Karpas-422 (cell line): ENCODE measurements at regions not wholly inside any gene's neighbourhood (a gene's known extent, or its start where the extent isn't known, plus 50 kb on each side); places are given as distances from the start of the nearest gene placed in this dataset.
"Not testable (repeated sequence)": the region's sequence is repeated elsewhere in the genome, so short reads cannot be mapped to it uniquely, and the experiment has no call there.

Source experiments
- DNase-seq: peaks from one replicate; pipeline ENCODE4 v3.0.0-alpha.2; 2015
- H2AFZ ChIP-seq: fragments of 200-600 bp; sonication (generic); 2 replicates; pipeline ENCODE4 v1.6.1; 2014; ENCODE audit warnings: antibody characterized with exemption, low read length, mixed read lengths
- H3K27ac ChIP-seq: fragments of 200-600 bp; sonication (generic); 2 replicates; pipeline ENCODE4 v1.5.1; 2014; ENCODE audit warnings: mild to moderate bottlenecking, low read length, moderate library complexity
- H3K27me3 ChIP-seq: fragments of 200-600 bp; sonication (generic); 2 replicates; pipeline ENCODE4 v1.6.1; 2014; ENCODE audit warnings: low read length, mixed read lengths
- H3K36me3 ChIP-seq: fragments of 200-600 bp; sonication (generic); 2 replicates; pipeline ENCODE4 v1.6.1; 2014; ENCODE audit warnings: low read length, mixed read lengths; ENCODE audit not compliant: insufficient read depth
- H3K4me1 ChIP-seq: fragments of 200-600 bp; sonication (generic); 2 replicates; pipeline ENCODE4 v1.6.1; 2014; ENCODE audit warnings: mild to moderate bottlenecking, low read length, mixed read lengths
- H3K4me2 ChIP-seq: fragments of 200-600 bp; sonication (generic); 2 replicates; pipeline ENCODE4 v1.6.1; 2014; ENCODE audit warnings: low read length, low read depth, mild to moderate bottlenecking; ENCODE audit not compliant: poor library complexity, severe bottlenecking
- H3K4me3 ChIP-seq: fragments of 200-600 bp; sonication (generic); 2 replicates; pipeline ENCODE4 v1.5.1; 2014; ENCODE audit warnings: mild to moderate bottlenecking, antibody characterized with exemption, low read length, mixed read lengths
- H3K79me2 ChIP-seq: fragments of 200-600 bp; sonication (generic); 2 replicates; pipeline ENCODE4 v1.6.1; 2014; ENCODE audit warnings: mild to moderate bottlenecking, low read length, mixed read lengths
- H3K9ac ChIP-seq: fragments of 200-600 bp; sonication (generic); 2 replicates; pipeline ENCODE4 v1.6.0; 2014; ENCODE audit warnings: low read length
- H3K9me2 ChIP-seq: fragments of 200-600 bp; sonication (generic), shearing (Covaris generic); replicated peaks from 2 replicates; pipeline ENCODE4 v1.6.0; 2014; ENCODE audit warnings: mild to moderate bottlenecking, low read length, moderate library complexity; ENCODE audit not compliant: insufficient read depth
- H3K9me3 ChIP-seq: fragments of 300-700, 200-600 bp; sonication (generic); 2 replicates; pipeline ENCODE4 v1.6.1; 2014; ENCODE audit warnings: low read length, mixed read lengths
- H4K20me1 ChIP-seq: fragments of 200-600 bp; sonication (generic); 2 replicates; pipeline ENCODE4 v1.6.1; 2014; ENCODE audit warnings: mild to moderate bottlenecking, antibody characterized with exemption, low read length, low read depth; ENCODE audit not compliant: insufficient read depth

DNA sequence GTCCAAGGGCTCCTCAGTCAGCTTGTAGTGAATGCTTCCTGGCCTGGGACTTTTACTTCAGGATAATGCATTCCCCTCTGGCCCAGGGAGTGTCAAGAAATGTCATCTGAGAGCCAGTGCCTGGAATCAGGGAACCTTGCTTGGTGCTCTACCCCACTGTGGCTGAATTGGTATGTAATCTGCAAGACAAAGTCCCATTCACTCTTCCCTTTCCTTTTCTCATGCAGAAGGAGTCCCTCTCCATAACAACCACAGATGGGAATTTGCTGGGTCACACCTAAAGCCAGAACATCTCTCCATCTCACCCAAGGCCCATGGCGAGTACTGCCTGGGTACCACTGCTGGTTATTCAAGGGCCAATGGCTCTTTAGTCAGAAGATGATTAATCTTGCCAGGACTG is 89.6 kb upstream of the FOLH1 start:
- H4K20me1 ChIP-seq, DNase-seq, H3K27me3 ChIP-seq, H3K79me2 ChIP-seq, H3K9me2 ChIP-seq, H3K4me3 ChIP-seq, H3K4me2 ChIP-seq, H3K36me3 ChIP-seq, H3K27ac ChIP-seq, H2AFZ ChIP-seq, H3K9ac ChIP-seq, H3K9me3 ChIP-seq, H3K4me1 ChIP-seq: not testable (repeated sequence)

DNA sequence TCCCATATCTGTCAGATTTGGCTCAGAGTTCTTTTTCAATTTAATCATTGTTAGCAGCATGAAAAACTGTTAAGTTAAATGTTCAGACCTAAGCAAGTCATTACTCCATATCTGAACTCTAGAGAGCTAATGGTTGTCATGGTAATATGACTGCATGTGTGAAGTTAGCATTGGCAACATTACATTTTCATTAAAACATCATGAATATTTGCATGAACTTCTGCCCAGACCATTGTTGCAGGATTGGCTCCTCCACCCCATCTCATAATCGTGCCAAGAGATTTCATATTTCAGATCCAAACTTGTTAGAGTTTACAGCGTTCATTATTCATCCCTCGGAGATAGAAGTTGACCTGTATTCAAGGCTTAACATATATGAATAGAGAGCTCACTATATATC is 75.5 kb upstream of the FOLH1 start:
- H3K9me2 ChIP-seq, H3K9me3 ChIP-seq, H3K4me3 ChIP-seq, DNase-seq, H3K9ac ChIP-seq, H4K20me1 ChIP-seq, H3K4me2 ChIP-seq, H3K79me2 ChIP-seq, H3K27ac ChIP-seq, H3K4me1 ChIP-seq, H2AFZ ChIP-seq, H3K27me3 ChIP-seq, H3K36me3 ChIP-seq: not testable (repeated sequence)

DNA sequence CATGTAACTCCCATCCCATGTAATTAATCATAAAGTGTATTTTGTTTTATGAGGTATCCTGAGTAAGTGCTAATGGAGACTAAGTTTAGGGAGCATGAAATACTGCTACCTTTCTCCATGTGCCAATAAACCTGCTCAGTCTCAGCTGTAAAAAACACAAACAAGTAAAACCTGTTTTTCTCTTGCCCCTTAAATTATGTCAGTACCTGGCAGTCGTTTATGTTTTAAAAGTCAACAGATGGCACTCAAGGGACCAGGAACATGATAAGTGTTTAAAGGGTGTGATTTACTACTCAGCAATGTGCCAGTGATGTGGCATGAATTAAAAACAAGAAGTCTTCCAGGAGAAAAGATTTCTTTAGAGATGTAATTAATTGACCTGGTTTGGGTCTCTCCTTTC is 74.9 kb upstream of the FOLH1 start:
- not testable (repeated sequence) for H3K27ac ChIP-seq, DNase-seq, H3K4me2 ChIP-seq, H3K9me3 ChIP-seq, H3K4me3 ChIP-seq, H3K27me3 ChIP-seq, H3K9me2 ChIP-seq, H2AFZ ChIP-seq, H3K9ac ChIP-seq, H3K4me1 ChIP-seq, H4K20me1 ChIP-seq, H3K36me3 ChIP-seq, H3K79me2 ChIP-seq

DNA sequence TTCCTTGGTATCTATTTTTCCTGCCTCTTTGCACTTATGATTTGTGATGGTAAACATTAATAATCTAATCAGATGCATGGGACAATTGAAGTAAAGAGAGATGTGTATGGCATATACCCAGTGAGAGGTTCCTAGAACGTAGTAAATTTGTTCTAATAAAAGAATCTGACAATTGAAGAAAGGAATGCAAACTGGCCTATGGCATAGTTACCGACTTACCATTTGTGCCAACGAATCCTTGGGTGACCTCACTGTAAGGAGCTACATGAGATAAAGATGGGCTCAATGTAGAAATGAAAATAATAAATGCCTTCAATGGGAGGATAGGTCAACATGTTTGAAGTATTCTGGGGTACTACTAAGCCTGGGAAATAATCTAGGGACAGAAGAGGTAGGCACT is 73.7 kb upstream of the FOLH1 start:
- not testable (repeated sequence) for H3K79me2 ChIP-seq, H3K4me1 ChIP-seq, H3K27ac ChIP-seq, H3K4me3 ChIP-seq, H3K9me2 ChIP-seq, H2AFZ ChIP-seq, H3K27me3 ChIP-seq, DNase-seq, H3K36me3 ChIP-seq, H3K9ac ChIP-seq, H4K20me1 ChIP-seq, H3K9me3 ChIP-seq, H3K4me2 ChIP-seq

GRCh38 chr11:49277951-49278350 is 69.5 kb upstream of the FOLH1 start:
- not testable (repeated sequence) for H4K20me1 ChIP-seq, H2AFZ ChIP-seq, H3K27ac ChIP-seq, H3K4me1 ChIP-seq, H3K4me3 ChIP-seq, H3K4me2 ChIP-seq, H3K9ac ChIP-seq, H3K79me2 ChIP-seq, H3K9me2 ChIP-seq, H3K27me3 ChIP-seq, DNase-seq, H3K9me3 ChIP-seq, H3K36me3 ChIP-seq
